Trophoblast cell (in vitro differentiated cells and primary cell): ENCODE measurements at regions not wholly inside any gene's neighbourhood (a gene's known extent, or its start where the extent isn't known, plus 50 kb on each side); places are given as distances from the start of the nearest gene placed in this dataset.

Experiments used
- DNase-seq, 2 donors: peaks; one replicate each; pipeline ENCODE4 v3.0.0-alpha.2; 2016
- H2AFZ ChIP-seq: 2 replicates; pipeline ENCODE4 v1.6.1; 2013; ENCODE audit warnings: low read length, moderate library complexity, mild to moderate bottlenecking; ENCODE audit not compliant: insufficient read depth, poor library complexity
- H2AK5ac ChIP-seq: 2 replicates; pipeline ENCODE4 v1.6.1; 2013; ENCODE audit warnings: mild to moderate bottlenecking, low read length
- H2BK120ac ChIP-seq: 2 replicates; pipeline ENCODE4 v1.6.1; 2013; ENCODE audit warnings: low read length, mild to moderate bottlenecking, moderate library complexity; ENCODE audit not compliant: insufficient read depth, poor library complexity
- H2BK12ac ChIP-seq: 2 replicates; pipeline ENCODE4 v1.6.1; 2013; ENCODE audit warnings: mild to moderate bottlenecking, low read length, moderate library complexity
- H2BK5ac ChIP-seq: 2 replicates; pipeline ENCODE4 v1.6.1; 2013; ENCODE audit warnings: low read length, low read depth, moderate library complexity, mild to moderate bottlenecking; ENCODE audit not compliant: poor library complexity
- H3K14ac ChIP-seq: 2 replicates; pipeline ENCODE4 v1.6.1; 2013; ENCODE audit warnings: mild to moderate bottlenecking, low read length
- H3K18ac ChIP-seq: 2 replicates; pipeline ENCODE4 v1.6.1; 2013; ENCODE audit warnings: mild to moderate bottlenecking, low read length
- H3K23ac ChIP-seq: 2 replicates; pipeline ENCODE4 v1.6.1; 2013; ENCODE audit warnings: low read length
- H3K27ac ChIP-seq: 2 replicates; pipeline ENCODE4 v1.5.1; 2013; ENCODE audit warnings: low read depth, mild to moderate bottlenecking, inconsistent platforms, low read length, moderate library complexity
- H3K27me3 ChIP-seq: 2 replicates; pipeline ENCODE4 v1.6.1; 2013; ENCODE audit warnings: inconsistent platforms, mild to moderate bottlenecking, low read length, moderate library complexity; ENCODE audit not compliant: insufficient read depth
- H3K36me3 ChIP-seq, 2 experiments: 1 replicate in 1 of 2; 2 replicates in 1 of 2; pipeline ENCODE4 v1.6.1; 2013; ENCODE audit warnings: low read length in 2 of 2, mild to moderate bottlenecking in 2 of 2, moderate library complexity in 1 of 2; ENCODE audit not compliant: insufficient read depth in 2 of 2, control insufficient read depth in 1 of 2
- H3K4ac ChIP-seq: 2 replicates; pipeline ENCODE4 v1.6.1; 2013; ENCODE audit warnings: low read depth, mild to moderate bottlenecking, low read length, moderate library complexity
- H3K4me1 ChIP-seq, 2 experiments: 1 replicate in 1 of 2; 2 replicates in 1 of 2; pipeline ENCODE4 v1.6.1; 2013; ENCODE audit warnings: low read length in 2 of 2, mild to moderate bottlenecking in 2 of 2, moderate library complexity in 1 of 2; ENCODE audit not compliant: insufficient read depth in 2 of 2, control insufficient read depth in 1 of 2
- H3K4me2 ChIP-seq: 2 replicates; pipeline ENCODE4 v1.6.1; 2013; ENCODE audit warnings: inconsistent platforms, mild to moderate bottlenecking, low read length, moderate library complexity
- H3K4me3 ChIP-seq: 2 replicates; pipeline ENCODE4 v1.5.1; 2013; ENCODE audit warnings: mild to moderate bottlenecking, low read depth, low read length, inconsistent platforms
- H3K79me1 ChIP-seq: one replicate; pipeline ENCODE4 v1.6.1; 2013; ENCODE audit warnings: low read length
- H3K79me2 ChIP-seq: 2 replicates; pipeline ENCODE4 v1.6.1; 2013; ENCODE audit warnings: low read length, mild to moderate bottlenecking; ENCODE audit not compliant: control insufficient read depth, insufficient read depth, poor library complexity
- H3K9ac ChIP-seq: 2 replicates; pipeline ENCODE4 v1.6.1; 2013; ENCODE audit warnings: mild to moderate bottlenecking, low read length
- H3K9me3 ChIP-seq: 2 replicates; pipeline ENCODE4 v1.6.1; 2013; ENCODE audit warnings: low read depth, mild to moderate bottlenecking, control low read depth, inconsistent platforms, low read length; ENCODE audit not compliant: insufficient read depth
- H4K12ac ChIP-seq: 2 replicates; pipeline ENCODE4 v1.6.1; 2013; ENCODE audit warnings: low read depth, mild to moderate bottlenecking, low read length, moderate library complexity
- H4K8ac ChIP-seq: 2 replicates; pipeline ENCODE4 v1.6.1; 2013; ENCODE audit warnings: low read depth, mild to moderate bottlenecking, low read length, moderate library complexity
- H4K91ac ChIP-seq: one replicate; pipeline ENCODE4 v1.6.1; 2013; ENCODE audit warnings: low read depth, mild to moderate bottlenecking, low read length, moderate library complexity
- WGBS: extraction: QIAGEN DNeasy Blood & Tissue Kit; methylation state at CpG from one replicate; pipeline ENCODE4 v1.1.7; 2013; ENCODE audit warnings: missing lambda C conversion rate; ENCODE audit not compliant: insufficient read length, insufficient coverage; ENCODE audit errors: extremely low coverage; 5-methylcytosine and 5-hydroxymethylcytosine counted together

DNA sequence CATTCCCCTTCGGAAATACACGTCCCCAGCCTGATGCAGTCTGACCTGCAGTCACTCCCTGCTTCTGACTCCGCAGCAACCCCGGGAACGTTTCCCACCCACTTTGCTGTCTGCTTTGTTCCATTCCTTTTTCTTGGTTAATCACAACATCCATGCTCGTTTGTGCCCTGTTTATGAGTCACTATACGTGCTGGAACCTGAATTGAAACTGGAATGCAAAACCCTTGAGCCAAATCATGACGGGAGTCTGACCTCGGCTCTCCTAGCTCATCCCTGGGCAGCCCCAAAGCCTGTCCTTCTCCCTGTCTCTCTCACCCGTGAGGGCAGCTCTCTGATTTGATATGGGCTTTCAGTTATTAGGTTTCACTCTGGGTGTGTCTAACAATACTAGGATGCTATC is 57.1 kb upstream of the RNF152 start:
- Histone ChIP-seq H3K27ac (peak overlapping the region; percentile 40), H2AFZ (no peak overlapping the region)
- no CpG with 5 or more reads among the region's 10 CpGs for WGBS

DNA sequence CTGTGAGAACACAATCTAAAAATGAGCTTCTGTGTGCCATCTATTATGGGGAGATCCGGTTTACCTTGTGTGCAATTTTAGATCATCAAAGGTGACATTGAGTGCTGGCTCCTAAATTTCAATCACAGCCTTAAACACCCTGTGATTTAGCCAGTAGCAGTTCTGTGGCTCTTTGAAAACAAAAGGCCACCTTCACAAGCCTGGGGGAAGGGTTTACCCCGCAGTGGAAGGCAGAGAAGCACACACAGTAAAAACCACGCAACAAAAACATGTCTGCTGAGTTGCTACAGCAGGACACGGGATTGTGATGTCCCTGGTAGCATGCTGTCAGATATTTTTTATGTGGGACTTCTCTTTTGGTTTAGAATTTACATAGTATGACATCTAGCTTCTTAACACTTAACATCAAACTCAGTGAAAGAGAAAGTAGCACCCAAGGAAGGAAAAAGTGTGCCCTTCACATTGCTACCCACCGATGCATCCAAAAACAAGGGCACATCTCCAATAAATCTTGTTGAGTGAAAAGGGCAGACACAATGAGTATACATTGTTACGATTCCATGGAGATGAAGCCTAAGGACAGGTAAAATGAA is 56.1 kb upstream of the RNF152 start:
- no peak overlapping the region for H2AFZ ChIP-seq
- H2BK5ac ChIP-seq = peak overlapping the region; percentile 9
- no peak for DNase-seq
- H4K91ac ChIP-seq = peak overlapping the region; percentile 67
- no peak overlapping the region for H2AK5ac ChIP-seq
- H3K27me3 ChIP-seq = no peaks in the 10 kb centered on the region
- no peak overlapping the region for H4K12ac ChIP-seq
- H3K27ac ChIP-seq = peak overlapping the region; percentile 51
- peaks cover 29% of the 10 kb centered on the region for H3K79me1 ChIP-seq
- H4K8ac ChIP-seq = peak overlapping the region; percentile 13
- H3K36me3 ChIP-seq = no peaks in the 10 kb centered on the region
- H3K18ac ChIP-seq = no peak overlapping the region
- no peak overlapping the region for H3K4ac ChIP-seq
- H3K14ac ChIP-seq = no peak overlapping the region
- WGBS = no CpG with 5 or more reads among the region's 6 CpGs
- no peak overlapping the region for H3K23ac ChIP-seq
- H3K4me1 ChIP-seq = peaks cover 24 to 25% of the 10 kb centered on the region in 2 experiments
- no peak overlapping the region for H3K9ac ChIP-seq
- H3K79me2 ChIP-seq = no peaks in the 10 kb centered on the region
- H3K4me2 ChIP-seq = peak overlapping the region; percentile 2
- H3K9me3 ChIP-seq = no peaks in the 10 kb centered on the region
- peak overlapping the region; percentile 70 for H2BK12ac ChIP-seq
- H2BK120ac ChIP-seq = peak overlapping the region; percentile 84
- H3K4me3 ChIP-seq = no peak overlapping the region

More for the DNA sequence above, 57.1 kb upstream of the RNF152 start:
- Histone ChIP-seq H2BK120ac (no peak overlapping the region), H2BK5ac (no peak overlapping the region), H3K27me3 (no peaks in the 10 kb centered on the region), H3K9ac (no peak overlapping the region), H3K79me2 (no peaks in the 10 kb centered on the region), H4K8ac (no peak overlapping the region), H3K9me3 (no peaks in the 10 kb centered on the region), H2BK12ac (peak overlapping the region; percentile 58), H3K4me1 (peaks cover 24 to 25% of the 10 kb centered on the region in 2 experiments), H3K36me3 (no peaks in the 10 kb centered on the region), H3K4me2 (no peak overlapping the region), H3K79me1 (peaks cover 33% of the 10 kb centered on the region), H3K4ac (no peak overlapping the region), H3K18ac (no peak overlapping the region), H4K91ac (peak overlapping the region; percentile 82), H2AK5ac (no peak overlapping the region), H3K14ac (peak overlapping the region; percentile 45), H4K12ac (no peak overlapping the region), H3K4me3 (no peak overlapping the region), H3K23ac (no peak overlapping the region)
- peak; percentile 74 to 81 for DNase-seq

DNA sequence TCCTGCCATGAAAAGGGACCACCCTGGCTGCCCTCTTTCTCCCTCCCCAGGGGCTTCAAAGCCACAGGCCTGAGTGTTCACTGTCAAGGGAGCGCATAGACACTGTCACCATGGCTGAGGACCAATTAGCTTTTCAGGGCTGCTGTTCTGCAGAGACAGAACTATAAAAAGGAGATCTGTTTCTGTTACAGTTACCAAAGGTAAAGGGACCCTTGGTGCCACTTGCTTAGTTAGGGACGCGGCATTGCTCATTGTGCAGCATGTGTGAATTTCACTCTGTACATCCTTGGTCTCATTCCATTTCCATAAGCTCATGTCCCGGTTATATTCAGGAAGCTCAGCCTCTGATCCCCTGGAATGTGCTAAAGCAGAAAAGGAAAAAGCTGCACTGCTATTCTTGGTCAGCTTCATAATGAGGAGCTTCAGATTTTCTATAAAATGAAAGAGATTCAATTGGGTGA is 55.5 kb upstream of the RNF152 start:
- no peak for DNase-seq
- H3K79me1 ChIP-seq = peaks cover 24% of the 10 kb centered on the region
- peak overlapping the region; percentile 51 for H3K27ac ChIP-seq

GRCh38 chr18:61946449-61946848 is 53.6 kb upstream of the RNF152 start:
- no peak overlapping the region for H2AFZ ChIP-seq
- no peaks in the 10 kb centered on the region for H3K27me3 ChIP-seq
- no peak overlapping the region for H2BK5ac ChIP-seq
- no peaks in the 10 kb centered on the region for H3K9me3 ChIP-seq
- WGBS = no CpG with 5 or more reads among the region's 3 CpGs
- no peak overlapping the region for H3K9ac ChIP-seq
- no peaks in the 10 kb centered on the region for H3K79me2 ChIP-seq
- no peak overlapping the region for H2BK12ac ChIP-seq
- no peak overlapping the region for H4K91ac ChIP-seq
- no peak overlapping the region for H3K23ac ChIP-seq
- peaks cover 16 to 18% of the 10 kb centered on the region in 2 experiments for H3K4me1 ChIP-seq
- H3K4me2 ChIP-seq = no peak overlapping the region
- no peaks in the 10 kb centered on the region for H3K36me3 ChIP-seq
- H2AK5ac ChIP-seq = no peak overlapping the region
- H2BK120ac ChIP-seq = no peak overlapping the region
- H3K4ac ChIP-seq = no peak overlapping the region
- H4K8ac ChIP-seq = no peak overlapping the region
- DNase-seq = no peak
- no peak overlapping the region for H4K12ac ChIP-seq
- no peak overlapping the region for H3K27ac ChIP-seq
- no peak overlapping the region for H3K14ac ChIP-seq
- peaks cover 18% of the 10 kb centered on the region for H3K79me1 ChIP-seq
- H3K18ac ChIP-seq = no peak overlapping the region
- no peak overlapping the region for H3K4me3 ChIP-seq

More for the DNA sequence above, 55.5 kb upstream of the RNF152 start:
- H3K4ac ChIP-seq = no peak overlapping the region
- H4K8ac ChIP-seq = peak overlapping the region; percentile 43
- no peaks in the 10 kb centered on the region for H3K27me3 ChIP-seq
- no CpG with 5 or more reads among the region's 4 CpGs for WGBS
- peaks cover 20 to 21% of the 10 kb centered on the region in 2 experiments for H3K4me1 ChIP-seq
- H3K36me3 ChIP-seq = no peaks in the 10 kb centered on the region
- no peak overlapping the region for H3K18ac ChIP-seq
- H3K14ac ChIP-seq = peak overlapping the region; percentile 40
- H2BK5ac ChIP-seq = peak overlapping the region; percentile 68
- H3K4me2 ChIP-seq = peak overlapping the region; percentile 2
- no peaks in the 10 kb centered on the region for H3K9me3 ChIP-seq
- H2AK5ac ChIP-seq = no peak overlapping the region
- H3K9ac ChIP-seq = no peak overlapping the region
- H3K79me2 ChIP-seq = no peaks in the 10 kb centered on the region
- H4K12ac ChIP-seq = no peak overlapping the region
- H4K91ac ChIP-seq = peak overlapping the region; percentile 77
- no peak overlapping the region for H3K4me3 ChIP-seq
- peak overlapping the region; percentile 84 for H2BK120ac ChIP-seq
- H2AFZ ChIP-seq = peak overlapping the region; percentile 6
- H3K23ac ChIP-seq = no peak overlapping the region
- peak overlapping the region; percentile 79 for H2BK12ac ChIP-seq
